ENCODE measurements at regions not wholly inside any gene's neighbourhood (a gene's known extent, or its start where the extent isn't known, plus 50 kb on each side); places are given as distances from the start of the nearest gene placed in this dataset.

DNA sequence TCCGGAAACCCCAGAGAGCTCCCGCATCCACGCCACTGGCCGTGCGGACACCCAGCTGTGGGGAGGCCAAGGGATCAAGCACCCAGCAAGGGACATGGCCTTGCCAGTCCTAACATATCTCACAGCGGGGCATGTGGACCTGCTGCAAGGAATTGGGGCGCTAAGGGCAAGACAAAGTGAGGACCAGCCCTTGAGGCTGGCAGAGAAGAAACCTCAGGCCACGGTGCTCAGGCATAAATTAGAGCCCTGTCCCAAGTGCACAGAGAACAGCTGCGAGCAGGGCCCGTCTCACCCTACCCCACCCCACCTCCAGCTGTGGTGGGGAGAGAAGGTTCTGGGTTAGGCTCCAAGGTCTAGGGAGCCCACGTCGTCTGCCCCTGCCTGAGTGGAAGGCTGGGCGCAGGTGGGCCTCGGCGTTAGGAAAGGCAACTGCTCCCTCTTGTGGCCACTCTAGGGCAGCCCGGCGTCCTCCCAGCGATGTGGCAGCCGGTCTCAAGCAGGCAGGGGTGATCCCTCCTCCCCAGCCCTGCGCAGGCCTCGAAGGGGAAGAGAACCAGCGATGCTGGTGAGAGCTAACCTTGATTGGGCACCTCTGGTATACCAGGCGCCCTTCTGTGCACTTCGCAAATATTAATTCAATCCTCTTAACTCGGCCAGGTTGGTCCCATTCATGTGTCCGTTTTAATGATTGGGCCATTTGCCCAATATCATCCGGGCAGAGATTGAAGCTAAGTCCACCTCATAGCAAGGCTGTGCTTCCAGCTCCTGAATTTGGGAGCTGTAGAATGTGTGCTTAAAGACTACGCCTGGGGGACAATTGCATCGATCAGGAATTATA is 235.8 kb downstream of the NFATC2 start:
- no peak overlapping the region for H3K9ac ChIP-seq (ENCODE audit: low read length)
- H3K36me3 ChIP-seq (ENCODE audit: low read length): no peaks in the 10 kb centered on the region
- no peak overlapping the region for H2AFZ ChIP-seq (ENCODE audit: low read depth, low read length, severe bottlenecking)
- no peaks in the 10 kb centered on the region for H3K27me3 ChIP-seq (ENCODE audit: low read length)
- no peaks in the 10 kb centered on the region for H3K9me2 ChIP-seq (replicated peaks; ENCODE audit: insufficient read depth, low read length)
- H4K20me1 ChIP-seq (ENCODE audit: low read depth, low read length): no peaks in the 10 kb centered on the region
- H3K4me3 ChIP-seq (ENCODE audit: insufficient read depth, low read length, poor library complexity, severe bottlenecking): no peak overlapping the region
- no peaks in the 10 kb centered on the region for H3K79me2 ChIP-seq (ENCODE audit: insufficient read depth, low read length)
- H3K4me2 ChIP-seq (ENCODE audit: low read depth, low read length, poor library complexity, severe bottlenecking): no peak overlapping the region
- H3K9me3 ChIP-seq (ENCODE audit: insufficient read depth, low read length): peaks cover 11% of the 10 kb centered on the region; the same call in 1 of the 2 replicates
- no peak overlapping the region for H3K27ac ChIP-seq (ENCODE audit: low read depth, low read length)
- TF ChIP-seq CTCF (IDR thresholded peaks at IDR 0.05; ENCODE audit: insufficient read depth, low read length, poor library complexity, severe bottlenecking): peak; percentile 66
- no peak for TF ChIP-seq EZH2phosphoT487 (conservative IDR thresholded peaks at IDR 0.05; ENCODE audit: low read length)
- H3F3A ChIP-seq (ENCODE audit: insufficient read depth): no peaks in the 10 kb centered on the region

- no peak overlapping the region for H2AFZ ChIP-seq (ENCODE audit: low read depth, low read length, severe bottlenecking)
- H3K36me3 ChIP-seq (ENCODE audit: low read length): no peaks in the 10 kb centered on the region
- H3K27me3 ChIP-seq (ENCODE audit: low read length): no peaks in the 10 kb centered on the region
- no peak for TF ChIP-seq EZH2phosphoT487 (conservative IDR thresholded peaks at IDR 0.05; ENCODE audit: low read length)
- no peak for TF ChIP-seq CTCF (IDR thresholded peaks at IDR 0.05; ENCODE audit: insufficient read depth, low read length, poor library complexity, severe bottlenecking)
- no peaks in the 10 kb centered on the region for H3K79me2 ChIP-seq (ENCODE audit: insufficient read depth, low read length)
- no peak overlapping the region for H3K4me3 ChIP-seq (ENCODE audit: insufficient read depth, low read length, poor library complexity, severe bottlenecking)
- H4K20me1 ChIP-seq (ENCODE audit: low read depth, low read length): no peaks in the 10 kb centered on the region
- no peaks in the 10 kb centered on the region for H3F3A ChIP-seq (ENCODE audit: insufficient read depth)
- no peak overlapping the region for H3K27ac ChIP-seq (ENCODE audit: low read depth, low read length)
- H3K9me2 ChIP-seq (replicated peaks; ENCODE audit: insufficient read depth, low read length): no peaks in the 10 kb centered on the region
- no peak overlapping the region for H3K4me2 ChIP-seq (ENCODE audit: low read depth, low read length, poor library complexity, severe bottlenecking)
- peaks cover 11% of the 10 kb centered on the region; the same call in 1 of the 2 replicates for H3K9me3 ChIP-seq (ENCODE audit: insufficient read depth, low read length)
- no peak overlapping the region for H3K9ac ChIP-seq (ENCODE audit: low read length)
Observed at GRCh38 chr20:51306081-51306480, 236.4 kb downstream of the NFATC2 start.

DNA sequence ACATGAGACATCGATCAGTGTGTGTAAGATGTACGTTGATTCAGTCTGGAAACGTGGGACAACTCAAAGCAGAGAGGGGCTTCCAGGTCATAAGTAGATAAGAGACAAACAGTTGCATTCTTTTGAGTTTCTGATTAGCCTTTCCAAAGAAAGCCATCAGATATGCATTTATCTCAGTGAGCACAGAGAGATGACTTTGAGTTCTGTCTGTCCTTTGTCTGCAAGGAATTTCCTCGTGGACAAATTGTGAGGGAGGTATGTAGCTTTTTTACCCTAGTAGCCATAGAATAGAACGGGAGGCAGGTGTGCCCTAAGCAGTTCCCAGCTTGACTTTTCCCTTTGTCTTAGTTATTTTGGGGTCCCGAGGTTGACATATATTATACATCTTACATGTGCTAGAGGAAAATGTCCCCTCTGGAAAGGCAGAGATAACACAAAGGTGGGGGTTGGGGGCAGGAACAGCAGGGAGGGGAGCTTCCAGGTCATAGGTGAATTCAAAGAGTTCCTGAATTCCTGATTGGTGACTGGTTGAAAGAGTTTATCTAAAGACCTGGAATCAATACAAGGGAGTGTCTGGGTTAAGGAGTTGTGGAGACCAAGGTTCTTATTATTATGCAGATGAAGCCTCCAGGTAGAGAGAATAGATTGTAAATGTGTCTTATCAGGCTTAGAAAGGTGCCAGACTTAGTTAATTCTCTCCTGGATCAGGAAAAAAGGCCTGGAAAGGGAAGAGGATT is 237.0 kb downstream of the NFATC2 start:
- TF ChIP-seq EZH2phosphoT487 (conservative IDR thresholded peaks at IDR 0.05; ENCODE audit: low read length) (no peak), CTCF (IDR thresholded peaks at IDR 0.05; ENCODE audit: insufficient read depth, low read length, poor library complexity, severe bottlenecking) (no peak)
- Histone ChIP-seq H3K9ac (ENCODE audit: low read length) (no peak overlapping the region), H3F3A (ENCODE audit: insufficient read depth) (no peaks in the 10 kb centered on the region), H3K27ac (ENCODE audit: low read depth, low read length) (no peak overlapping the region), H3K79me2 (ENCODE audit: insufficient read depth, low read length) (no peaks in the 10 kb centered on the region), H3K9me2 (replicated peaks; ENCODE audit: insufficient read depth, low read length) (no peaks in the 10 kb centered on the region), H3K36me3 (ENCODE audit: low read length) (no peaks in the 10 kb centered on the region), H2AFZ (ENCODE audit: low read depth, low read length, severe bottlenecking) (no peak overlapping the region), H3K4me3 (ENCODE audit: insufficient read depth, low read length, poor library complexity, severe bottlenecking) (no peak overlapping the region), H3K27me3 (ENCODE audit: low read length) (no peaks in the 10 kb centered on the region), H3K4me2 (ENCODE audit: low read depth, low read length, poor library complexity, severe bottlenecking) (no peak overlapping the region), H4K20me1 (ENCODE audit: low read depth, low read length) (no peaks in the 10 kb centered on the region), H3K9me3 (ENCODE audit: insufficient read depth, low read length) (peaks cover 11% of the 10 kb centered on the region; the same call in 1 of the 2 replicates)

Measured in SU-DHL-6 (cell line).